Esophagus squamous epithelium (tissue), 4 donors: ENCODE measurements at regions not wholly inside any gene's neighbourhood (a gene's known extent, or its start where the extent isn't known, plus 50 kb on each side); places are given as distances from the start of the nearest gene placed in this dataset.

Source experiments
- POLR2A ChIP-seq, 4 donors: fragments of 450-650 bp; IDR thresholded peaks; one replicate each; pipeline ENCODE4 v1.6.1; 2017; ENCODE audit warnings: antibody characterized with exemption in 4 of 4, mild to moderate bottlenecking in 4 of 4, moderate library complexity in 3 of 4
- TF ChIP-seq, protein P1 (sequence below), 6 experiments: fragments of 450-650 bp in 4 of 6; fragments of 200-600 bp in 2 of 6; sonication (generic) in 2 of 6; IDR thresholded peaks; one replicate each; pipeline ENCODE4 v1.5.1; 2016 to 2019; ENCODE audit warnings: antibody characterized with exemption in 6 of 6, mild to moderate bottlenecking in 4 of 6, moderate library complexity in 4 of 6

DNA sequence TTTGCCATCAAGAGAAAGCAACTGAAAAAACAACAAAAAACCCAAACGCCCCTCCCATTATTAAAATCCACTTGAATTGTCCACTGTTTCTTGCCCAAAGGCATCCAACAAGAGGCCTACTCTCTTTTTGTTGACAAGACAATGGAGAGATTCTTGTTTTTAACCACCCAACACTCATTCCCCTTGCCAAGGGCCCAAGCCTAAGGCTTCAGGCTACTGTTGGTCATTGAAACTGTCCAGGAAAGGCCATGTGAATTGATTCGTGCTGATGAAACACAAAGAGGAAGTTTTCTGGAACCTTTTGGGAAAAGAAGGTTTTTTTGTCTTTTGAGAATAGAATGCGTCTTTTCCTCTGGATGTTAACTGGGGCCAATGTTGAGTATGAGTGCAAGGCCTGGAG lies 157.4 kb upstream of the PFN2 start:
- TF ChIP-seq, protein P1, sequence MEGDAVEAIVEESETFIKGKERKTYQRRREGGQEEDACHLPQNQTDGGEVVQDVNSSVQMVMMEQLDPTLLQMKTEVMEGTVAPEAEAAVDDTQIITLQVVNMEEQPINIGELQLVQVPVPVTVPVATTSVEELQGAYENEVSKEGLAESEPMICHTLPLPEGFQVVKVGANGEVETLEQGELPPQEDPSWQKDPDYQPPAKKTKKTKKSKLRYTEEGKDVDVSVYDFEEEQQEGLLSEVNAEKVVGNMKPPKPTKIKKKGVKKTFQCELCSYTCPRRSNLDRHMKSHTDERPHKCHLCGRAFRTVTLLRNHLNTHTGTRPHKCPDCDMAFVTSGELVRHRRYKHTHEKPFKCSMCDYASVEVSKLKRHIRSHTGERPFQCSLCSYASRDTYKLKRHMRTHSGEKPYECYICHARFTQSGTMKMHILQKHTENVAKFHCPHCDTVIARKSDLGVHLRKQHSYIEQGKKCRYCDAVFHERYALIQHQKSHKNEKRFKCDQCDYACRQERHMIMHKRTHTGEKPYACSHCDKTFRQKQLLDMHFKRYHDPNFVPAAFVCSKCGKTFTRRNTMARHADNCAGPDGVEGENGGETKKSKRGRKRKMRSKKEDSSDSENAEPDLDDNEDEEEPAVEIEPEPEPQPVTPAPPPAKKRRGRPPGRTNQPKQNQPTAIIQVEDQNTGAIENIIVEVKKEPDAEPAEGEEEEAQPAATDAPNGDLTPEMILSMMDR (IDR thresholded peaks at IDR 0.05) = no peak
- TF ChIP-seq POLR2A (IDR thresholded peaks at IDR 0.05) = no peak
